Right atrium auricular region (tissue), 2 donors: ENCODE measurements at regions not wholly inside any gene's neighbourhood (a gene's known extent, or its start where the extent isn't known, plus 50 kb on each side); places are given as distances from the start of the nearest gene placed in this dataset.

Experiments
- DNase-seq: peaks from one replicate; pipeline ENCODE4 v3.0.0-alpha.2; 2019; ENCODE audit warnings: low spot score
- H3K27ac ChIP-seq, 2 donors: fragments of 200-600 bp; sonication (generic); 1 replicate in 1 of 2; 2 replicates in 1 of 2; pipeline ENCODE4 v1.5.1; 2016 to 2019
- H3K27me3 ChIP-seq, 2 donors: fragments of 200-600 bp; sonication (generic); one replicate each; pipeline versions ENCODE4 v1.5.1 to v1.6.0; 2017 to 2019
- H3K36me3 ChIP-seq: fragments of 200-600 bp; sonication (generic); one replicate; pipeline ENCODE4 v1.5.1; 2016
- H3K4me1 ChIP-seq, 2 donors: fragments of 200-600 bp; sonication (generic); one replicate each; pipeline versions ENCODE4 v1.5.1 to v1.6.0; 2017 to 2019
- H3K4me3 ChIP-seq, 2 donors: fragments of 200-600 bp; sonication (generic); 1 replicate in 1 of 2; 2 replicates in 1 of 2; pipeline ENCODE4 v1.5.1; 2017 to 2019; ENCODE audit warnings: mild to moderate bottlenecking in 1 of 2, moderate library complexity in 1 of 2
- H3K9me3 ChIP-seq, 2 donors: fragments of 200-600 bp; sonication (generic); one replicate each; pipeline ENCODE4 v1.5.1; 2019
- TF ChIP-seq, protein P1 (sequence below), 2 donors: fragments of 200-600 bp; sonication (generic); IDR thresholded peaks; one replicate each; pipeline ENCODE4 v1.5.1; 2019; ENCODE audit warnings: antibody characterized with exemption in 2 of 2

DNA sequence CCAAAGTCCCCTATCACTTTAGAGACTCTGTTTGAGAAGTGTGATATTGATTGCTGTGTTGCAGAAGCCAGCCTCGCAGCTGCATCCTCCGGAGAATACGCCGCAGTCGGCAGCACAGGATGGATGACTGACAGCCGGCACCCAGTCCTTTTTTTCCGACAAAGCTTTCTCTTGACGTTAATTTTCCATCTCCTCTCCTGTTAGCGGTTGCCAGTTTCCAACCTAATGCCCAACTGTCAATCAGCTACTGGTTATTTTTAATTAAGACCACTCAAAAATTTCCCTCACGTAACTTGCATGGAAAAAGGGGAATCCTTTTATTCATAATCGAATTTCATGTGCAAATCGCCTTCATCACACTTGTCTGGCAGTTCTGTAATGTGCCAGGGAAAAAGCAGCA lies 953.9 kb downstream of the CDH11 start:
- H3K9me3 ChIP-seq: no peaks in the 10 kb centered on the region
- TF ChIP-seq, protein P1, sequence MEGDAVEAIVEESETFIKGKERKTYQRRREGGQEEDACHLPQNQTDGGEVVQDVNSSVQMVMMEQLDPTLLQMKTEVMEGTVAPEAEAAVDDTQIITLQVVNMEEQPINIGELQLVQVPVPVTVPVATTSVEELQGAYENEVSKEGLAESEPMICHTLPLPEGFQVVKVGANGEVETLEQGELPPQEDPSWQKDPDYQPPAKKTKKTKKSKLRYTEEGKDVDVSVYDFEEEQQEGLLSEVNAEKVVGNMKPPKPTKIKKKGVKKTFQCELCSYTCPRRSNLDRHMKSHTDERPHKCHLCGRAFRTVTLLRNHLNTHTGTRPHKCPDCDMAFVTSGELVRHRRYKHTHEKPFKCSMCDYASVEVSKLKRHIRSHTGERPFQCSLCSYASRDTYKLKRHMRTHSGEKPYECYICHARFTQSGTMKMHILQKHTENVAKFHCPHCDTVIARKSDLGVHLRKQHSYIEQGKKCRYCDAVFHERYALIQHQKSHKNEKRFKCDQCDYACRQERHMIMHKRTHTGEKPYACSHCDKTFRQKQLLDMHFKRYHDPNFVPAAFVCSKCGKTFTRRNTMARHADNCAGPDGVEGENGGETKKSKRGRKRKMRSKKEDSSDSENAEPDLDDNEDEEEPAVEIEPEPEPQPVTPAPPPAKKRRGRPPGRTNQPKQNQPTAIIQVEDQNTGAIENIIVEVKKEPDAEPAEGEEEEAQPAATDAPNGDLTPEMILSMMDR (IDR thresholded peaks at IDR 0.05): no peak
- no peak for DNase-seq

GRCh38 chr16:64165368-64165767 lies 956.5 kb downstream of the CDH11 start:
- H3K9me3 ChIP-seq: no peaks in the 10 kb centered on the region
- no peak for DNase-seq
- H3K36me3 ChIP-seq: no peaks in the 10 kb centered on the region
- no peak overlapping the region for H3K4me3 ChIP-seq
- TF ChIP-seq, protein P1 (IDR thresholded peaks at IDR 0.05): no peak
- no peaks in the 10 kb centered on the region for H3K4me1 ChIP-seq
- no peaks in the 10 kb centered on the region for H3K27me3 ChIP-seq
- no peak overlapping the region for H3K27ac ChIP-seq

More for the DNA sequence above, 953.9 kb downstream of the CDH11 start:
- Histone ChIP-seq H3K27me3 (no peaks in the 10 kb centered on the region), H3K4me3 (no peak overlapping the region), H3K27ac (no peak overlapping the region), H3K36me3 (no peaks in the 10 kb centered on the region), H3K4me1 (no peaks in the 10 kb centered on the region)

DNA sequence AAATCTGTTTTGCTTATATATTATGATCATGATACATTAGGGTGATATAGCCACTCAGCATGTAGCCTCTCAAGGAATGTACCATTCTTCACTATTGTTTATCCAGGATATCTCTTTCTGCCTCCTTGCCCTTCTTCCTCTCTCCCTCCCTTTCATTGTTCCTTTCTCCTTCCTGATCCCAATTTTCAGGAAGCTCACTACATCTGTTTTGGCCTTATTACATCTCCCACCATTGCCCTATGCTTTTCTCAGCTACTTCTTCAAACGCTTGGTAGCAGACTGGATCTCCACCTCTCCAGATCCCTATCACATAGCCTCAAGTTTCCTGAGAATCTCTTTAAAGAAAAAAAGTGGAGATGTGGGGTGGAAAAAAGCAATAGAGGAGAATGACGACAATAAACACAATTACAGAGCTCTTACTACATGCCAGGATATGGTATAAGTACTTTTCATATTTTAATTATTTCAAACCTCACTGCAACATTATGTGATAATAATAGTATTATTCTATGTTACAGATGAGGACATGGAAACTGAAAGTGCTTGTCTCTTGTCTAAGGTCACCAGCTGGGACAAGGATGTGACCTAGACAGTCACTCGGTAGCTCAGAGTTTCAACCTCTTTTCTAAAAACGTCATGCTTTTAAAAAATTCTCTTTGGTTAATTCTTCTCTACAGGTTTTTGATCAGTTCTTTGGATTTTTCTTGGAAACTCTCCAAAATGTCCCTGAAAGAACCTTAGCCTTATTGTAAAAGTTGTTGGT lies 959.1 kb downstream of the CDH11 start:
- DNase-seq: no peak
- TF ChIP-seq, protein P1 (IDR thresholded peaks at IDR 0.05): no peak
- Histone ChIP-seq H3K27me3 (no peaks in the 10 kb centered on the region), H3K9me3 (no peaks in the 10 kb centered on the region), H3K36me3 (no peaks in the 10 kb centered on the region), H3K27ac (no peak overlapping the region), H3K4me3 (no peak overlapping the region), H3K4me1 (no peaks in the 10 kb centered on the region)

DNA sequence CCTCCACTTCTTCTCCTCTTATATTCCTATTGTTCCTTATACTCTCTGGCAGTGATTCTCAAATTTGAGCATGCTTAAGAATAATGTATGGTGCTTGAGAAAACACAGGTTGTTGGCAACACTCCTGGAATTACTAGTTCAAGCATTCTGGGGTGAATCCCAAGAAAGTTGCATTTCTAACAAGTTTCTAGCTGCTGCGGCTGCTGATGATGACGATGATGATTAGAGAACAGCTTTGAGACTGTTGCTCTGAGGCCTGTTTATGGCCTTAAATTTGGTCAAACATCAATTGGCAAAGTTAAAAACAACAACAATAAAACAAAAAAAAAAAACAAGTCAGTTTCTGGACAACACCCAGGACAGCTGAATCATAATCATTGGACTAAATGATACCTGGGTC lies 961.9 kb downstream of the CDH11 start:
- TF ChIP-seq, protein P1 (IDR thresholded peaks at IDR 0.05): no peak

DNA sequence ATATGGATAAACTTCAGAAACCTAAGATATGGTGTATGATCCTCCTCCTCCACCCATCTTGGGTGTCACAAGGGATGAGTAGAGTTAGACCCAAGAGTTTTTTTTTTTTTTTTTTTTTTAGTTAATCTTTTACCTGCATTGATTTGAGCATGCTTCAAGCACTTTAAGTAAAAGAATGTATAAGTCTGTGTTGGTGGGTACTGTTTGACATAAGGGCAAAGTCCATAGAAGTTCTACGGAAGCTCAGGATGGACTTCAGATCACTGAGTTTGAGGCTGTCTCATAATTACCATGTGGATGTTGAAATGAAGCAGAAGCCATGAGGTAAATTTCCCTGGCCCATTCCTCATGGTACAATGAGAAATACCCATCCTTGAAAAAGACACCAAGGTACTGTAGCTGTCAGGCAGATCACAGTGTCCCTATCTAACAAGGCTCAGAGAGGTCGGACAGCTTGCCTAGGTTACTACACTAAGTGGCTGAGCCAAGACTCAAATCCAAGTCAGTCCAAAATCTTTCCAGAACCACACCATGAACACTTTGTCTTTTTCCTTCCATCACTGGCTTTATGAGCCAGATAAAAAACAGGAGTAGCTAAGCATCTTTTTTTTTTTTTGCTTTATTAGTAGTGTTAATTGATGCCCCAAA lies 962.8 kb downstream of the CDH11 start:
- no peaks in the 10 kb centered on the region for H3K36me3 ChIP-seq
- H3K4me1 ChIP-seq: no peaks in the 10 kb centered on the region
- H3K27ac ChIP-seq: no peak overlapping the region
- no peaks in the 10 kb centered on the region for H3K27me3 ChIP-seq
- TF ChIP-seq, protein P1 (IDR thresholded peaks at IDR 0.05): no peak
- no peak overlapping the region for H3K4me3 ChIP-seq
- H3K9me3 ChIP-seq: no peaks in the 10 kb centered on the region
- no peak for DNase-seq

More for the DNA sequence above, 961.9 kb downstream of the CDH11 start:
- no peak for DNase-seq
- H3K36me3 ChIP-seq: no peaks in the 10 kb centered on the region
- no peaks in the 10 kb centered on the region for H3K9me3 ChIP-seq
- H3K4me1 ChIP-seq: no peaks in the 10 kb centered on the region
- no peaks in the 10 kb centered on the region for H3K27me3 ChIP-seq
- no peak overlapping the region for H3K4me3 ChIP-seq
- H3K27ac ChIP-seq: no peak overlapping the region
